GM12865 (cell line): ENCODE measurements at regions not wholly inside any gene's neighbourhood (a gene's known extent, or its start where the extent isn't known, plus 50 kb on each side); places are given as distances from the start of the nearest gene placed in this dataset.

Experiments
- DNase-seq: peaks from one replicate; pipeline ENCODE4 v3.0.0; 2010; ENCODE audit warnings: low read depth
- H3K4me3 ChIP-seq: 2 replicates; pipeline ENCODE4 v1.5.1; 2011; ENCODE audit warnings: mild to moderate bottlenecking, low read depth, low read length, control low read depth
- CTCF ChIP-seq: IDR thresholded peaks from 2 replicates; pipeline ENCODE4 v1.5.1; 2011; ENCODE audit warnings: low read length, control low read depth, low read depth, inconsistent platforms; ENCODE audit not compliant: insufficient read depth; ENCODE audit errors: missing control alignments

GRCh38 chr9:27756418-27756817 is 183.1 kb upstream of the C9orf72 start:
- no peak for TF ChIP-seq CTCF

GRCh38 chr9:27763831-27764230 is 190.6 kb upstream of the C9orf72 start:
- DNase-seq: peak; percentile 3
- TF ChIP-seq CTCF: no peak
- no peak overlapping the region for H3K4me3 ChIP-seq

More at GRCh38 chr9:27756418-27756817, 183.1 kb upstream of the C9orf72 start:
- H3K4me3 ChIP-seq: no peak overlapping the region
- no peak for DNase-seq

- no peak for TF ChIP-seq CTCF
- no peak overlapping the region for H3K4me3 ChIP-seq
- DNase-seq: no peak
Measured at GRCh38 chr9:27765266-27766072, 192.2 kb upstream of the C9orf72 start.

GRCh38 chr9:27766073-27766835 is 193.0 kb upstream of the C9orf72 start:
- DNase-seq: no peak
- TF ChIP-seq CTCF: no peak

GRCh38 chr9:27768781-27769180 is 195.5 kb upstream of the C9orf72 start:
- TF ChIP-seq CTCF: no peak
- no peak for DNase-seq
- H3K4me3 ChIP-seq: no peak overlapping the region

More at GRCh38 chr9:27766073-27766835, 193.0 kb upstream of the C9orf72 start:
- H3K4me3 ChIP-seq: no peak overlapping the region

GRCh38 chr9:27770541-27770940 is 197.3 kb upstream of the C9orf72 start:
- no peak overlapping the region for H3K4me3 ChIP-seq
- no peak for TF ChIP-seq CTCF
- no peak for DNase-seq
